PC-3 (cell line): ENCODE measurements at regions not wholly inside any gene's neighbourhood (a gene's known extent, or its start where the extent isn't known, plus 50 kb on each side); places are given as distances from the start of the nearest gene placed in this dataset.

Experiments
- ATAC-seq: fragments of 200-7000 bp; cut with Tn5 transposase; 2 replicates; pipeline ENCODE4 v1.9.1; 2020; ENCODE audit warnings: mild to moderate bottlenecking, moderate library complexity
- BruUV-seq: library from RNA; stranded (reverse); fragments of 400-500 nt; replicated peaks from 2 replicates; lab custom pipeline; 2021; lab: Mats Ljungman, UMichigan
- CTCF ChIA-PET: fragments of 300-600 bp; sonication (Branson Sonifier 250); formaldehyde crosslinking; loops from one replicate; lab custom pipeline; 2022; ENCODE audit warnings: antibody characterized with exemption; lab: Charles Lee
- POLR2A ChIA-PET: fragments of 300-600 bp; sonication (Branson Sonifier 250); formaldehyde crosslinking; loops from one replicate; lab custom pipeline; 2022; ENCODE audit warnings: antibody characterized with exemption; ENCODE audit not compliant: unreplicated experiment; lab: Charles Lee
- DNase-seq: peaks from one replicate; pipeline ENCODE4 v3.0.0-alpha.2; 2015
- H2AFZ ChIP-seq: fragments of 300-600 bp; sonication (generic); 2 replicates; pipeline ENCODE4 v1.6.0; 2016; ENCODE audit warnings: antibody characterized with exemption, low read length
- H3F3A ChIP-seq: fragments of 300-600 bp; sonication (generic); one replicate; pipeline ENCODE4 v1.6.0; 2017; ENCODE audit warnings: antibody characterized with exemption, low read length, control low read depth, mild to moderate bottlenecking; ENCODE audit not compliant: unreplicated experiment
- H3K27ac ChIP-seq: fragments of 300-600 bp; sonication (generic); 2 replicates; pipeline ENCODE4 v1.5.1; 2016; ENCODE audit warnings: mild to moderate bottlenecking, low read length
- H3K27me3 ChIP-seq: fragments of 300-600 bp; sonication (generic); 2 replicates; pipeline ENCODE4 v1.6.1; 2016; ENCODE audit warnings: low read length, mixed read lengths
- H3K36me3 ChIP-seq: fragments of 300-600 bp; sonication (generic); 2 replicates; pipeline ENCODE4 v1.6.1; 2016; ENCODE audit warnings: low read depth, mixed run types, low read length, mixed read lengths
- H3K4me1 ChIP-seq: fragments of 300-600 bp; sonication (generic); 2 replicates; pipeline ENCODE4 v1.5.1; 2016; ENCODE audit warnings: low read length; ENCODE audit not compliant: insufficient read depth
- H3K4me2 ChIP-seq: fragments of 300-600 bp; sonication (generic); 2 replicates; pipeline ENCODE4 v1.6.0; 2016; ENCODE audit warnings: low read length
- H3K4me3 ChIP-seq: fragments of 300-600 bp; sonication (generic); 2 replicates; pipeline ENCODE4 v1.5.1; 2016; ENCODE audit warnings: mild to moderate bottlenecking, low read length, mixed read lengths
- H3K79me2 ChIP-seq: fragments of 300-600 bp; sonication (generic); 2 replicates; pipeline ENCODE4 v1.6.1; 2017; ENCODE audit warnings: low read length, mixed read lengths
- H3K9ac ChIP-seq: fragments of 300-600 bp; sonication (generic); 2 replicates; pipeline ENCODE4 v1.6.0; 2016; ENCODE audit warnings: mild to moderate bottlenecking, low read length
- H3K9me2 ChIP-seq: fragments of 300-600 bp; sonication (generic); replicated peaks from 2 replicates; pipeline ENCODE4 v1.6.1; 2016; ENCODE audit warnings: mixed run types, low read length, mixed read lengths
- H3K9me3 ChIP-seq: fragments of 300-600 bp; sonication (generic); 2 replicates; pipeline ENCODE4 v1.6.1; 2016; ENCODE audit warnings: low read length, mixed read lengths
- H4K20me1 ChIP-seq: fragments of 300-600 bp; sonication (generic); 2 replicates; pipeline ENCODE4 v1.6.1; 2016; ENCODE audit warnings: low read length, mixed read lengths
- CTCF ChIP-seq: fragments of 300-600 bp; sonication (generic); conservative IDR thresholded peaks from 2 replicates; pipeline ENCODE4 v1.5.1; 2017; ENCODE audit warnings: antibody characterized with exemption, low read depth, mild to moderate bottlenecking, low read length
- EZH2 ChIP-seq: fragments of 300-600 bp; sonication (generic); IDR thresholded peaks from one replicate; pipeline ENCODE4 v1.6.1; 2017; ENCODE audit warnings: antibody characterized with exemption, mild to moderate bottlenecking, low read length; ENCODE audit not compliant: unreplicated experiment
- EZH2phosphoT487 ChIP-seq: fragments of 300-600 bp; sonication (generic); IDR thresholded peaks from 2 replicates; pipeline ENCODE4 v1.6.1; 2018; ENCODE audit warnings: mild to moderate bottlenecking, antibody characterized with exemption, low read length, borderline replicate concordance
- intact Hi-C: fragments of 100-400 bp; cut with micrococcal nuclease; formaldehyde crosslinking; loops from 2 replicates; pipeline ENCODE4 v1.9.0; 2023

GRCh38 chrX:77299549-77299948 is 147.6 kb upstream of the FGF16 start:
- intact Hi-C loops, result no loop called here
- Histone ChIP-seq H3F3A (no peaks in the 10 kb centered on the region), H3K27me3 (no peaks in the 10 kb centered on the region), H2AFZ (no peak overlapping the region), H3K4me2 (0 out of 2 replicates have a peak overlapping the region, but pooled peaks have one; percentile 75), H3K36me3 (no peaks in the 10 kb centered on the region), H4K20me1 (no peaks in the 10 kb centered on the region), H3K4me1 (peaks cover 26% of the 10 kb centered on the region), H3K9me3 (no peaks in the 10 kb centered on the region), H3K27ac (no peak overlapping the region), H3K79me2 (no peaks in the 10 kb centered on the region), H3K9ac (no peak overlapping the region), H3K4me3 (no peak overlapping the region), H3K9me2 (no peaks in the 10 kb centered on the region)
- ChIA-PET POLR2A (no interaction called here), CTCF (no interaction called here)
- no peak for DNase-seq
- BruUV-seq, result no TSS peak
- TF ChIP-seq EZH2phosphoT487 (no peak), CTCF (no peak), EZH2 (no peak)
- no peak for ATAC-seq

- intact Hi-C loops, result no loop called here
- H3K9me2 ChIP-seq, result no peaks in the 10 kb centered on the region
- no peak overlapping the region for H3K27ac ChIP-seq
- no peaks in the 10 kb centered on the region for H4K20me1 ChIP-seq
- no peaks in the 10 kb centered on the region for H3K27me3 ChIP-seq
- peaks cover 5% of the 10 kb centered on the region for H3K4me1 ChIP-seq
- H3F3A ChIP-seq, result no peaks in the 10 kb centered on the region
- H3K36me3 ChIP-seq, result no peaks in the 10 kb centered on the region
- no peak overlapping the region for H3K4me2 ChIP-seq
- H3K9me3 ChIP-seq, result no peaks in the 10 kb centered on the region
- ChIA-PET POLR2A (no interaction called here), CTCF (no interaction called here)
- DNase-seq (no peak), ATAC-seq (no peak)
- H3K9ac ChIP-seq, result no peak overlapping the region
- no peaks in the 10 kb centered on the region for H3K79me2 ChIP-seq
- H3K4me3 ChIP-seq, result no peak overlapping the region
- TF ChIP-seq EZH2 (no peak), CTCF (no peak), EZH2phosphoT487 (no peak)
- no peak overlapping the region for H2AFZ ChIP-seq
- no TSS peak for BruUV-seq
Measured at GRCh38 chrX:77342004-77342403, 105.2 kb upstream of the FGF16 start.

- no peaks in the 10 kb centered on the region for H4K20me1 ChIP-seq
- intact Hi-C loops, result no loop called here
- no peak overlapping the region for H3K4me3 ChIP-seq
- H3F3A ChIP-seq, result no peaks in the 10 kb centered on the region
- BruUV-seq, result no TSS peak
- peak overlapping the region; percentile 8; the same call in 1 of the 2 replicates for H3K9ac ChIP-seq
- no peaks in the 10 kb centered on the region for H3K79me2 ChIP-seq
- H3K27ac ChIP-seq, result peak overlapping the region; percentile 87
- H3K9me3 ChIP-seq, result no peaks in the 10 kb centered on the region
- H3K27me3 ChIP-seq, result no peaks in the 10 kb centered on the region
- ChIA-PET CTCF (no interaction called here), POLR2A (no interaction called here)
- ATAC-seq (no peak), DNase-seq (no peak)
- peak overlapping the region; percentile 76 for H3K4me2 ChIP-seq
- H3K9me2 ChIP-seq, result no peaks in the 10 kb centered on the region
- no peak for TF ChIP-seq EZH2phosphoT487
- no peak for TF ChIP-seq CTCF
- no peak for TF ChIP-seq EZH2
- H3K4me1 ChIP-seq, result peaks cover 18% of the 10 kb centered on the region
- H2AFZ ChIP-seq, result peak overlapping the region; percentile 80
- H3K36me3 ChIP-seq, result no peaks in the 10 kb centered on the region
Measured at GRCh38 chrX:77346859-77347258, 100.3 kb upstream of the FGF16 start.
